Renal cortex interstitium (tissue), 11 donors: ENCODE measurements at regions not wholly inside any gene's neighbourhood (a gene's known extent, or its start where the extent isn't known, plus 50 kb on each side); places are given as distances from the start of the nearest gene placed in this dataset.
"Not testable (repeated sequence)": the region's sequence is repeated elsewhere in the genome, so short reads cannot be mapped to it uniquely, and the experiment has no call there.

Experiments used
- DNase-seq, 11 donors: peaks; one replicate each; pipeline ENCODE4 v3.0.0-alpha.2; 2013; ENCODE audit warnings: low read depth in 9 of 11, low spot score in 4 of 11; ENCODE audit errors: extremely low read depth in 1 of 11

DNA sequence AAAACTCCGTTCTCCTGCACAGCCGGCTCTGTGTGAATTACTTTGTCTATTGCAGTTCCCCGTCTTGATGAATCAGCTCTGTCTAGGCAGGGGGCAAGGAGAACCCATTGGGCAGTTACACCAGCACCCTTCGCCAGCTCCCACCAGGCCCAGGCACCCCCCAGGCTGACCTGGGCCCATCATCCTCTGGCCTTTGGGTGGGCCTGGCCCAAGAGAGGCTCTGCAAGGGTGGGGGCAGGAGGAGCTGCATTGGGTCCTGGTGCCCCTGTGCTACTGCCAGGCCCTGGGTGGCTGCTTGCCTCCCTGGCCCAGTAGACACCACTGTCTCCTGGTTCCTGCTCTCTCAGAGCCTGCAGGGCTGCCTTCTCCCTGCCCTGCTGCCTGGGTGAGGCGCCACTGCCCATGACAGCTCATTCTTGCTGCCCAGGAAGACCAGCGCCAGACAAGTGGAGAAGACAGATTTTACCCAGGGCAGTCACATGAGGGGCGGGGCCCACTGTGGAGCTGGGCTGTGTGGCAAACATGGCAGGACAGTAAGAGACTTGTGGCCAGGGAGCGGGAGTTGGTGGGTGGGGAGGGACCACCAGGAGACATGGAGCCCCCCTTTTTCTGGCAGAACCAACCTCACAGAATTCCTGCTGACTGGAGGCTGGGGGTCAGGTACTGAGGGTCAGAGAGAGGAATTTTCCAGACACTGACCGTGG, 67.2 kb downstream of the MRPL36 start:
- no peak for DNase-seq

GRCh38 chr5:1731855-1732237, 67.8 kb downstream of the MRPL36 start:
- DNase-seq: not testable (repeated sequence)

GRCh38 chr5:1731091-1731639, 68.5 kb downstream of the MRPL36 start:
- no peak for DNase-seq

DNA sequence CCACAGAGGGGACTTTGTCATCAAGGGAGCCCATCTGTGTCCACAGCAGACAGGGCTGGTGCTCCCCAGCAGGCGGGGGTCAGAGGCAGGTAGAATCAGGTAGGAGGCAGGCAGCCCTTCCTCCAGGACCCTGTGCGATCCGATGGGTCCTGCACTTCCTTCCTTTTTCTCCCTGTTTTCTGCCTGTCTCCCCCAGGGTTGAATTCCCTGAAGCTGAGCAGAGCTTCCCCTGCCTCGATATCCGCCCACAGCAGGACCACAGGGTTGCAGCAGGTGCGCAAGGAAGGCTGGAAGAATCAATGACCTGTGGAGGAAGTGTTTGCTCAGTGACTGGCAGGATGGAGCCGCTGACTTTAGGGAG, 69.2 kb downstream of the MRPL36 start:
- no peak for DNase-seq

GRCh38 chr5:1729641-1730486, 69.8 kb downstream of the MRPL36 start:
- DNase-seq: no peak

DNA sequence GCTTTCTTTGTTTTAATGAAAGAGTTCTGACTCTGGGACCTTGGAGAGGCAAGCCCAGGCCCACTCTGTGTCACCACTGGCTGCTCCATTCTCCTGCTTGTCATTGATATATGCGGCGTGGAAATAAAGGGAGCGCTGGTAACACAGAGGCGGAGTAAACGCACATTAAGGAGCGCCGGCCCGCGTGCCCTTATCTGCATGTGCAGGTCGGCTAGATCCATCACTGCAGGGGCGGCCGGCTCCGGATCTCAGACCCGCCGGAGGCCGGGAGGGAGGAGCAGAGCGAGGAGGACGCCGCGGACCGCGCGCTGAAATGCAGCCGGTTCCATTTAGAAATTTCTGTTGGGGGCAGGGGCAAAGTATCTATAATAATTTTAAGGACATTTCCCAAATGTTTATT, 70.8 kb downstream of the MRPL36 start:
- no peak for DNase-seq

DNA sequence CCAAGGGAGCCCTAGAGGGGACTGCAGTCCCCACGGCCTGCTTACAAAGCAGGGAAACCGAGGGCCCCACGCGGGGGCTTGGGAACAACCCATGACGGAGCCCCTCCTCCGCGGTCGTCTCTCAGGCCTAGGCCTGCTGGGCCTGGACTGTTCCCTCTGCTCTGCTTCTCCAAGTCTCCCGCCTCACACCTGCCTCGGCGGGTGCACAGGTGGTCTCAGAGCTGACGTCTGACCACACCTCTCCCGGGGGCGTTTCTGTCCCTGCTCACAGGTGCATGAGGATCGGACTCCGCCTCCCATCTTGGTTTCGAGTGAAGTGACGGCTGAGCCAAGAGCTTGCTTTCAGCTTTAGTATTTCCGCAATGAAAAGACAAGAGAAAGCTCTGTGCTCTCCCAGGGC, 72.1 kb downstream of the MRPL36 start:
- no peak for DNase-seq

DNA sequence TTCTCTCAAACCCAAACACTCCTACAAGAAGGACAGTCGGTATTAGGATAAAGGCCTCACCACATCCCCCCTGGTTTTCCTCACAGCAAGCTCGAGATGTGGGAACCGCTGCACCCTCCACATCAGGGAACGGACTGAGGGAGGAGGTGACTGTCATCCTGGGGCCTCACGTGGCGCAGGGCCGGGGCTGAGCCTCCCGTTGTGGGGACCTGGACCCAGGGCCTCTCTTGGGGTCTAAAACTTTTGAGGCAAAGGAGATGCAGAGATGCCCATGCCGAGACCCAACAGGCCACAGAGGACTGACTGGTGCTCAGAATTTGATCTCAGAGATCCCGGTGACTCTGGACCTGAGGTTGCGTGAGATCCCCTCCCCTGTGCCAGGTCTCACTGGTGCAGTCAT, 72.7 kb downstream of the MRPL36 start:
- no peak for DNase-seq

DNA sequence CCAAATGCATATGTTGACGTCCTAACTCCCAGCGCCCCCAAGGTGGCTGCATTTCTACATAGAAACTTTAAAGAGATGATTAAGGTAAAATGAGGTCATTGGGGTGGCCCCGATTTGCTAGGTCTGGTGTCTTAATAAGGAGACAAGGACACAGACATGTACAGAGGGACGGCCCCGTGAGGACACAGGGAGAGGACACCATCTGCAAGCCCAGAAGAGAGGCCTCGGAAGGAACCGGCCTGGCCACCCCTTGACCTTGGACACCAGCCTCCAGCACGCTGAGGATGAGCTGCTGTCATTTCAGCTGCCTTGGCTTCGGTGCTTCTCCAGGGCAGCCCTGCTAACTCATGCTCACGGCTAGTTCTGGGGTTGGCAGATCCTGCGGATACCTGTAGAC, 73.2 kb downstream of the MRPL36 start:
- no peak for DNase-seq

DNA sequence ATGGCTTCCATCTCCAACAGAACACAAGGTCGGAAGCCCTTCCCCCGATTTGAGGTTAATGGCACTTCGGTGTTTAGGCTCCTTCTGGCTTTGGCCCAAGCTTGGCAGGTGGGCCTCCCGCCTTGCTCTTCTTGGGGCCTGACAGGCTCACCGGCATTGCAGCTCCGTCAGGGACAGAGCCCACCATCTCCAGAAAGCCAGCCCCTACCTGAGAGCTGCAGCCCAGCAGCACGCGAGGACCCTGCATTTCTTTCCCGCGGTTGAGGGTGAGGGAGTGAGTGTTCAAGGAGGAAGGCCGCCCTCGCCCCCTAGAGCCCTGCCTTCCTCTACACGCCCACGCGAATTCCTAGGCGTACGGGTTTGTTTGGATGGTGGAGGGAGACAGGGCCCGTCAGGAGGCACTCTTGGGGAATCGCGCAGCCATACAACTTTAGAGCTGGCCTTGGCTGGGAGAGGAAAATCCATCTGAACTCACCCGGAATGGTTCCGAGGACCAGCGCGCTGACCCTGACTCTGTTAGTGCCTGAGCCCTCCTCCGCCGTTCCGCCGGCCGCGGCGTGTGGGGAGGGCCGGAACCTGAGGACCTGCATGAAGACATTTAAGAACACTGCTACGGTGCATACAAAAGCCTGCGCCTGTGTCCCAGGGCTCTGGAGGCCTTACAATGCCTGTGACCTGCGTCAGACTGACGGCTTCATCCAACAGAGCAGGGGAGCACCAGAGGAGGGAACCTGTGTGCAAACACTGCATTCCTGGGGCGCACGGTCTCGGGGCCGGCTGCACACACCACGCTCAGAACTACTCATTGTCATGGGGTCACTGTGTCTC, 73.8 kb downstream of the MRPL36 start:
- peak in 1 of 11 donors; percentile 29 for DNase-seq

DNA sequence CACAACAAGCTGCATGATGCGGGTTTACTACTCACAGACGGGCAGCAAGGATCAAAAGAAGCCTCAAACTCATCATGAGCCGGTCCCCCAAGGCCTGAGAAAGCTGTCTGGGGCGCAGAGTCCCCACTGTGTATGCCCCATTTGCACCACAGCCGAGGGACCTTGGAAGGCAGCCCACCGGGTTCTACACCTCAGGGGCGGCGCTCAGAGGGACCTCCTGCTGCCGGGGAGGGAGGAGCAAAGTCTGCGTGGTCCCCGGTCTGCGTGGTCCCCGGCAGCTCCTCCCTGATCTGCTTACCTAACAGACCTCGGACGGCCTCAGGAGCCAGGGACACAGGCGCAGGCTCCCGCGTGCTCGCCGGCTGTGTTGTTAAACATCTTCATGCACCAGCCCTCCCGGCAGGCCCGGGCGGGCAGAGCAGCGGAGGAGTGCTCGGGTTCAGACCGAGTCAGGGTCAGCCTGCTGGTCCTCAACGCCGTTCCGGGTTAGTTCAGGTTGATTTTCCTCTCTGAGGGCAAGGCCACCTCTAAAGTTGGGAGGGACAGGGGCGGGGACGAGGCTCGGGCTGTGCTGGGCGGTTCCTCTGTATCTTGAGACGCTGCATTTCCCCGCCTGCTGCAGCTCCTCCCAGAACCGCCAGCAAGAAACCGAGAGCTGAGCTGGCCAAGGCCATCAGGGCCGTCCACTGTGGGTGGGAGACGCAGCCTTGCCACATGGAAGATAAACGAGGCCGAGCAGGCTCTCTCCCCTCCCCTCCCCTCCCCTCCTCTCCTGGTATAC, 74.6 kb downstream of the MRPL36 start:
- DNase-seq: no peak

DNA sequence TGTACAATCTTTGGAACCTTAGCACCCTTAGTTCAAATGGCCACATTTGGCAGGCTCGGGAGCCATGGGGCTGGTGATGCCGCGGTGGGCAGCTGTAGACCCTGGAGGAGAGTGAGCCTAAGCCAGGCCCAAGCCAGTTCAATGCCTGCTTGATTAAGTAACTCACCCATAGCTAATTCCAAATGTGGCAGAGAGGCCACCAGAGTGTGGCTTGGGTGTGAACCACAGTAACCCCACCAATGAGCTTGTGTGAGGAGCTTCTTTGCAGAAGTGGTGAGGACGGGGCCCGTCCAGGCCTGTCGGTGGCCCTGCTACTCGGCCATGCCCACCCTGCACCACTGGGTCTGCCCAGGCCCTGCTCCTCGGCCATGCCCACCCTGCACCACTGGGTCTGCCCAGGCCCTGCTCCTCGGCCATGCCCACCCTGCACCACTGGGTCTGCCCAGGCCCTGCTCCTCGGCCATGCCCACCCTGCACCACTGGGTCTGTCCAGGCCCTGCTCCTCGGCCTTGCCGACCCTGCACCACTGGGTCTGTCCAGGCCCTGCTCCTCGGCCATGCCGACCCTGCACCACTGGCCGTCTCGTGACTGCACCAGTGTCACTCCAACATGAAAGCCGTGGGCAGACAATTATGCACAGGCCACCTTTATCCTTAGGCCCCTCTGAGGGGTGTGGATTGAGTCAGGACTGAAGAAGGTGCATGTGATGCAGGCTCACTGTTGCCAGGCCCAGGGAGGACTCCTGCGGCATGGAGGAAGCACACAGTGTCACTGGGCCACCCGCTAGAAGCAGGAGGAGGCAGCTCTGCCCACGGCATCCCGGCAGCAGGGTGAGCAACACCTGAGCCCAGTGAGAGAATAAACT, 75.4 kb downstream of the MRPL36 start:
- DNase-seq: no peak

GRCh38 chr5:1723476-1723875, 76.2 kb downstream of the MRPL36 start:
- DNase-seq: no peak

DNA sequence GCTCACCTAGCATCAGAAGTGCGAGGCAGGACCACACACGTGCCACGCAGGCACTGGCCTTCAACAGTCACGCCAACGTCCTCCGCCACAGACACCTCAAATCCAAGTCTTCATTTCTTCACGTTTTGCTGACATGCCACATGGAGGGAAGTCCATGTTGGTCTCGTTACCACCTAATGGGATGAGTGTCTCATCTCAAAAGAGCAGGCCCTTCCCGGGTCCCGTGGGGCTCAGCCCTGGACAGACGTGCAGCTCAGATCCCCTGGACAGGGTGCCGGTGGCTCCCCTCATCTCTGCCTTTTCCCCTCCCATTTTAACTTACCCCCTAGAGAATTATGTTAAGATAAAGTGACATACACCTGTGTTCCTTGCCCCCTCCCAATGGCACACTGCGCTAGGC, 76.8 kb downstream of the MRPL36 start:
- no peak for DNase-seq

DNA sequence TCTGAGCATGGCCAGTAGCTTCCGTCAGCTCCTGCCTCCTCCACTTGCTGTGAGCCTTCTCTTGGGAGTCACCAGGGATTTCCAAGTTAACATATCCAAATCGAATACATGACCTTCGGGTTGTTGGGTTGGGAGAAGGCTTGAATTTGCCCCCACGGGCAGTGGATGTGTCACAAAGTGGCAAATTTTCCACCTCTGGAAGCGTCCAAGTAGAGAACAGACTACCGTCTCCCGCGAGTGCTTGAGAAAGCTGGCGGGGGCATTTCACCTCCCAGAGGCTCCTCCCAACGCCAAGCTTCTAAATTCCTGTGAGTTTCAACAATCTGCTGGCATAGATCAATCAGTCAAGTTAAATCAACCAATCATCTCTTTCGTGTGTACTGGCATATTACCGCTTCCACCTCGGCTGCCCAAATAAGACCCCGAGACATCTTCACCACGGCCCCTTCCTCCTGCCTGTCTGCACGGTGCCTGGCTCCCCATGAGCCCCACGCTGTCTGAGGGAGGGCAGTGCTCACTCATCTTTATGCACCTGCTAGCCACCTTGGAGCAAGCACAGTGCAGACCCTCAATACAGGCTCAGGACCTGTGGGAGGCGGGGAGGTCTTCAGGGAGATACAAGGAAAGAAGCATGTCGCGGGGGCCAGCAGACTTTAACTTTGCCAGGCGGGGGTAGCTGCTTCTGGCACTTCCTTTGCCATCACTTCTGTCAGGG, 79.1 kb downstream of the MRPL36 start:
- DNase-seq: no peak

DNA sequence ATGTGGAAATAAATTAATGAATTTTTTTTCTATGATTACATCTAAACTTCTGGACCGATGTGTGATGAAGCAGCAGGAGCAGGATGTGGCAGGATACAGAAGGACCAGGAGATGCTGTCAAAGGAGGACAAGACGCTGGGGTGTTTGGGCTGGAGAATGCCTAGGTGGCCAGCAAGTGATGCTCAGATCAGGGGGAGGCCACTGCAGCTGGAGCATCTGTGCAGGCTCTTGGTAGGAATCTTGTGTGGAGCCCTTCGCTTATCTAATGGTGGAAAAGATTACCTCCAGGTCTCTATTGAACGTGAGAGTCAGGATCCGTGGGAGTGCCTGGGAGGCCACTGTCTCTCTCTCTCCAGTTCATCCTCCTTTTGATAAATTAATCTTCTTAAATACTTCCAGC, 79.8 kb downstream of the MRPL36 start:
- DNase-seq: no peak

DNA sequence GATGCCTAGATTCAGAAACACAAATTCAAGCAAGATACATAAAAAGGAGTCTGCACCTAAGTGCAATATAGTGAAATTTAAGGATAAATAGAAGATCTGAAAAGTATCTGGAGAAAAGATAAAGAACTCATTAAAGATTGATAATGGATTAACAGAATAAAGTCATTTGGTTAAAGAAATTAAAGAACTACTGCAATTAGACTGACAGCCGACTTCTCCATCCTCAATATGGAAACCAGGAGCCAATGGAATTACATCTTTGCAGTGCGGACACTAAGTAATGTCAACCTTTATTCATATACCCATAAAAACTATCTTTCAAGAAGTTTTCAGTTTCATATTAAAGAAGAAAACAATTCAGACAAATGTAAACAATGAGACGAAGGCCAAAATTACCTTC, 81.0 kb downstream of the MRPL36 start:
- no peak for DNase-seq
